IMR-90 (cell line): ENCODE measurements at regions not wholly inside any gene's neighbourhood (a gene's known extent, or its start where the extent isn't known, plus 50 kb on each side); places are given as distances from the start of the nearest gene placed in this dataset.

Source experiments
- ATAC-seq: fragments of 200-7000 bp; cut with Tn5 transposase; 2 replicates; pipeline ENCODE4 v1.9.1; 2020; ENCODE audit warnings: low read depth, mild to moderate bottlenecking, moderate library complexity
- BruUV-seq: library from RNA; stranded (reverse); fragments of 400-500 nt; replicated peaks from 2 replicates; lab custom pipeline; 2021; lab: Mats Ljungman, UMichigan
- CTCF ChIA-PET: fragments of 300-600 bp; formaldehyde crosslinking; extraction: SDS; loops from one replicate; lab custom pipeline; 2021; ENCODE audit warnings: antibody characterized with exemption; lab: Yijun Ruan, JAX
- POLR2A ChIA-PET: fragments of 300-600 bp; sonication (Branson Sonifier 250); formaldehyde crosslinking; loops from one replicate; lab custom pipeline; 2022; ENCODE audit warnings: antibody characterized with exemption; ENCODE audit not compliant: unreplicated experiment; lab: Charles Lee
- DNase-seq: peaks from one replicate; pipeline ENCODE4 v3.0.0; 2013
- H2AFZ ChIP-seq: replicated peaks from 2 replicates; pipeline ENCODE3; 2013; ENCODE audit warnings: low read length, mild to moderate bottlenecking; ENCODE audit not compliant: poor library complexity
- H2AK5ac ChIP-seq: 2 replicates; pipeline ENCODE4 v1.6.1; 2013; ENCODE audit warnings: low read depth, low read length, inconsistent platforms
- H2AK9ac ChIP-seq: replicated peaks from 2 replicates; pipeline ENCODE3; 2013; ENCODE audit warnings: mild to moderate bottlenecking, low read depth, low read length, moderate library complexity; ENCODE audit not compliant: poor library complexity
- H2BK120ac ChIP-seq: 2 replicates; pipeline ENCODE4 v1.6.1; 2013; ENCODE audit warnings: low read depth, low read length, inconsistent platforms
- H2BK15ac ChIP-seq: 3 replicates; pipeline ENCODE4 v1.6.1; 2013; ENCODE audit warnings: low read depth, low read length, inconsistent platforms
- H2BK20ac ChIP-seq: 2 replicates; pipeline ENCODE4 v1.6.1; 2013; ENCODE audit warnings: low read depth, mild to moderate bottlenecking, inconsistent platforms, low read length, moderate library complexity
- H2BK5ac ChIP-seq: 2 replicates; pipeline ENCODE4 v1.6.1; 2013; ENCODE audit warnings: mild to moderate bottlenecking, low read depth, low read length, inconsistent platforms; ENCODE audit not compliant: poor library complexity, severe bottlenecking
- H3K14ac ChIP-seq: replicated peaks from 2 replicates; pipeline ENCODE4 v1.6.1; 2013; ENCODE audit warnings: low read depth, low read length, inconsistent platforms
- H3K18ac ChIP-seq: 2 replicates; pipeline ENCODE4 v1.6.1; 2013; ENCODE audit warnings: low read depth, low read length, control low read depth
- H3K23ac ChIP-seq: 2 replicates; pipeline ENCODE4 v1.6.1; 2013; ENCODE audit warnings: low read depth, low read length, inconsistent platforms
- H3K27ac ChIP-seq: 2 replicates; pipeline ENCODE4 v1.5.1; 2013; ENCODE audit warnings: mild to moderate bottlenecking, control low read depth, low read length; ENCODE audit not compliant: insufficient read depth
- H3K27me3 ChIP-seq: 2 replicates; pipeline ENCODE4 v1.6.1; 2013; ENCODE audit warnings: low read length; ENCODE audit not compliant: control insufficient read depth, insufficient read depth
- H3K36me3 ChIP-seq: 2 replicates; pipeline ENCODE4 v1.6.1; 2013; ENCODE audit warnings: low read length, mixed read lengths; ENCODE audit not compliant: control insufficient read depth, insufficient read depth
- H3K4ac ChIP-seq: 2 replicates; pipeline ENCODE4 v1.6.1; 2013; ENCODE audit warnings: low read depth, low read length, inconsistent platforms
- H3K4me1 ChIP-seq: 2 replicates; pipeline ENCODE4 v1.6.1; 2013; ENCODE audit warnings: low read length, mixed read lengths; ENCODE audit not compliant: control insufficient read depth, insufficient read depth
- H3K4me2 ChIP-seq: 2 replicates; pipeline ENCODE4 v1.6.1; 2013; ENCODE audit warnings: low read depth, mild to moderate bottlenecking, control low read depth, low read length, moderate library complexity
- H3K4me3 ChIP-seq: 2 replicates; pipeline ENCODE4 v1.5.1; 2013; ENCODE audit warnings: low read depth, mild to moderate bottlenecking, control low read depth, low read length, moderate library complexity; ENCODE audit not compliant: insufficient read depth
- H3K56ac ChIP-seq: 2 replicates; pipeline ENCODE4 v1.6.1; 2013; ENCODE audit warnings: low read length, inconsistent platforms; ENCODE audit not compliant: insufficient read depth; ENCODE audit errors: extremely low read depth
- H3K79me1 ChIP-seq, 2 experiments: 2 replicates each; pipeline ENCODE4 v1.6.1; 2013; ENCODE audit warnings: low read length in 2 of 2, inconsistent platforms in 1 of 2, low read depth in 1 of 2
- H3K9ac ChIP-seq: 2 replicates; pipeline ENCODE4 v1.6.1; 2013; ENCODE audit warnings: low read depth, low read length, control low read depth
- H3K9me1 ChIP-seq: 2 replicates; pipeline ENCODE4 v1.6.1; 2013; ENCODE audit warnings: low read length, inconsistent platforms; ENCODE audit not compliant: insufficient read depth
- H3K9me3 ChIP-seq: 2 replicates; pipeline ENCODE4 v1.6.1; 2013; ENCODE audit warnings: low read length; ENCODE audit not compliant: control insufficient read depth, insufficient read depth
- H4K20me1 ChIP-seq: 2 replicates; pipeline ENCODE4 v1.6.1; 2013; ENCODE audit warnings: low read length, inconsistent platforms; ENCODE audit not compliant: insufficient read depth
- H4K5ac ChIP-seq: 2 replicates; pipeline ENCODE4 v1.6.1; 2013; ENCODE audit warnings: mild to moderate bottlenecking, low read depth, low read length, control low read depth
- H4K8ac ChIP-seq, 2 experiments: 2 replicates each; pipeline ENCODE4 v1.6.1; 2013; ENCODE audit warnings: low read depth in 2 of 2, low read length in 2 of 2, control low read depth in 1 of 2, inconsistent platforms in 1 of 2
- H4K91ac ChIP-seq: 2 replicates; pipeline ENCODE4 v1.6.1; 2013; ENCODE audit warnings: low read depth, low read length, inconsistent platforms; ENCODE audit not compliant: insufficient read depth
- BHLHE40 ChIP-seq: fragments of 150-350 bp; IDR thresholded peaks from 2 replicates; pipeline ENCODE4 v1.6.1; 2016; ENCODE audit warnings: mild to moderate bottlenecking, low read depth, low read length
- CHD1 ChIP-seq: IDR thresholded peaks from 2 replicates; pipeline ENCODE4 v1.6.1; 2012; ENCODE audit warnings: low read depth, low read length, improper control_type of control experiment
- CTCF ChIP-seq: conservative IDR thresholded peaks from 2 replicates; pipeline ENCODE4 v1.5.1; 2012; ENCODE audit warnings: mild to moderate bottlenecking, low read depth, low read length, improper control_type of control experiment
- FOS ChIP-seq: fragments of 150-350 bp; IDR thresholded peaks from 2 replicates; pipeline ENCODE4 v1.6.1; 2016; ENCODE audit warnings: low read depth, low read length
- MAFK ChIP-seq: IDR thresholded peaks from 2 replicates; pipeline ENCODE4 v1.6.1; 2012; ENCODE audit warnings: low read depth, low read length, improper control_type of control experiment
- POLR2A ChIP-seq: IDR thresholded peaks from 2 replicates; pipeline ENCODE4 v1.6.1; 2012; ENCODE audit warnings: mild to moderate bottlenecking, low read depth, low read length
- RFX5 ChIP-seq: IDR thresholded peaks from 2 replicates; pipeline ENCODE4 v1.8.0; 2012; ENCODE audit warnings: low read depth, mild to moderate bottlenecking, low read length, moderate library complexity
- WGBS, 2 experiments: methylation state at CpG; one replicate each; pipeline versions ENCODE4 v1.1.5 to v1.1.7; 2013; ENCODE audit warnings: missing lambda C conversion rate in 2 of 2; ENCODE audit not compliant: insufficient read length in 1 of 2; ENCODE audit errors: extremely low coverage in 2 of 2; 5-methylcytosine and 5-hydroxymethylcytosine counted together
- dilution Hi-C: fragments of 300-500 bp; cut with HindIII; formaldehyde crosslinking; loops from one replicate; pipeline ENCODE4 v1.14.3; 2018; ENCODE audit warnings: low sequenced_read_pairs; ENCODE audit not compliant: unreplicated experiment
- in situ Hi-C: fragments of 300-500 bp; cut with MboI; formaldehyde crosslinking; loops from 3 replicates; pipeline ENCODE4 v1.14.3; 2019; ENCODE audit warnings: low sequenced_read_pairs, inconsistent platforms, mixed read lengths
- intact Hi-C: fragments of 100-400 bp; cut with micrococcal nuclease; formaldehyde crosslinking; loops from 2 replicates; pipeline ENCODE4 v1.10.0; 2022

GRCh38 chr10:63929831-63930467, 408.7 kb downstream of the REEP3 start:
- Histone ChIP-seq H2AK9ac (no peak overlapping the region), H3K9me1 (no peaks in the 10 kb centered on the region), H3K79me1 (no peaks in the 10 kb centered on the region), H2BK5ac (no peak overlapping the region), H4K91ac (no peak overlapping the region), H2AK5ac (no peak overlapping the region), H3K4me1 (no peaks in the 10 kb centered on the region), H3K18ac (no peak overlapping the region), H3K14ac (no peak overlapping the region), H3K56ac (no peak overlapping the region), H3K27me3 (no peaks in the 10 kb centered on the region), H3K36me3 (no peaks in the 10 kb centered on the region), H3K27ac (no peak overlapping the region), H4K5ac (no peak overlapping the region), H3K4me2 (no peak overlapping the region), H4K20me1 (no peaks in the 10 kb centered on the region), H2BK120ac (no peak overlapping the region), H4K8ac (no peak overlapping the region), H3K9ac (no peak overlapping the region), H3K23ac (no peak overlapping the region), H2BK20ac (no peak overlapping the region), H3K9me3 (no peaks in the 10 kb centered on the region), H2AFZ (no peak overlapping the region), H3K4ac (no peak overlapping the region), H3K4me3 (no peak overlapping the region), H2BK15ac (no peak overlapping the region)
- ChIA-PET CTCF (no interaction called here), POLR2A (no interaction called here)
- in situ Hi-C loops (no loop called here), dilution Hi-C loops (no loop called here), intact Hi-C loops (no loop called here)
- BruUV-seq = no TSS peak
- no peak for TF ChIP-seq BHLHE40
- no peak for TF ChIP-seq MAFK
- TF ChIP-seq POLR2A = no peak
- TF ChIP-seq FOS = no peak
- no peak for TF ChIP-seq CHD1
- no peak for TF ChIP-seq CTCF
- no peak for TF ChIP-seq RFX5
- ATAC-seq = no peak
- WGBS, 2 experiments = 14% methylated on average over 1 of the region's 4 CpGs; no CpG with 5 or more reads in 1 of the 2 experiments
- DNase-seq = no peak
